ENCODE measurements at regions not wholly inside any gene's neighbourhood (a gene's known extent, or its start where the extent isn't known, plus 50 kb on each side); places are given as distances from the start of the nearest gene placed in this dataset.

DNA sequence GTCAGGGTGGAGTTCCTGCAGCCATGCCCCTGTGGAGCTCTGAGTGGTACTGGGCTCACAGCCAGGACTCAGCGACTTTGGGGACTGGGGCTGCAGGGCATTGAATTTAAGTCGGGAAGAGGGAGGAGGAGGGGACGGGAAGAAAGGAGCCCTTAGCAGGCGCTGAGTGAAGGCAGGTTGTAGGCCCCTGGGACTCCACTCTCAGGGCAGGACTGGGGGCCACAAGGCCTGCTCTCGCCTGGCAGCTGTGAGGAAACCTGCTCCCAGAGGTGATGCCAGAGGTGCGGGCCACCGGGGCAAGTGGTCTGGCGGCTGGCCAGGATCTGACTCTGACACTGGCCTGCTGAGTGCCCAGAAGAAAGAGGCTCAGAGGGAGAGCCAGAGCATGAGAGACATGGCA is 73.5 kb downstream of the EPHB3 start:
- 0% methylated on average over 5 of the region's 8 CpGs for WGBS (ENCODE audit: insufficient coverage, low coverage, missing lambda C conversion rate)
- FAIRE-seq (no peak), DNase-seq (ENCODE audit: extremely low read depth in 1 of 4, low spot score in 3 of 4) (no peak), ATAC-seq (no peak)
- H3K4me2 ChIP-seq (ENCODE audit: insufficient read depth, low read length), result no peak overlapping the region
- TF ChIP-seq GTF2F1 (IDR thresholded peaks at IDR 0.05; ENCODE audit: low read depth, low read length) (no peak), NFIC (IDR thresholded peaks at IDR 0.05) (0 out of 2 replicates have a peak, but pooled peaks have one; percentile 15), TOE1 (IDR thresholded peaks at IDR 0.05; ENCODE audit: borderline replicate concordance) (no peak), TOE1 (CRISPR knock-in tag; IDR thresholded peaks at IDR 0.05; ENCODE audit: borderline replicate concordance, low read depth) (no peak), POLR2A (conservative IDR thresholded peaks at IDR 0.05) (no peak)
- H2AFZ ChIP-seq (ENCODE audit: low read depth, low read length), result no peak overlapping the region
- H3K4me1 ChIP-seq (replicated peaks in 1 of 2; ENCODE audit: control insufficient read depth in 2 of 2, insufficient read depth in 2 of 2, low read length in 2 of 2), result peaks cover 0 to 3% of the 10 kb centered on the region in 2 experiments; a peak in 1 of 5 replicates
- no peaks in the 10 kb centered on the region for H3K36me3 ChIP-seq (ENCODE audit: control insufficient read depth, insufficient read depth, low read length)
- no peaks in the 10 kb centered on the region for H3K9me3 ChIP-seq (replicated peaks; ENCODE audit: control insufficient read depth, insufficient read depth, low read depth, low read length)
- intact Hi-C loops (cut with micrococcal nuclease) (no loop called here), in situ Hi-C loops (cut with MboI) (no loop called here)
- ChIA-PET POLR2A (interaction anchor here (0.8 kb wide), 1 partner anchor 32 kb away, joined by 3 read pairs; no protein-coding TSS in a partner anchor), CTCF (ENCODE audit: low intra/inter-chr PET ratio) (no interaction called here)
- H3K79me2 ChIP-seq (ENCODE audit: control insufficient read depth, insufficient read depth, low read length), result no peaks in the 10 kb centered on the region
- BruUV-seq (replicated peaks), result no TSS peak
- H4K20me1 ChIP-seq (replicated peaks; ENCODE audit: control insufficient read depth, insufficient read depth, low read length), result 0 out of 2 replicates have a peak, but pooled peaks cover 3% of the 10 kb centered on the region
- H3K9me1 ChIP-seq (ENCODE audit: control insufficient read depth, insufficient read depth, low read length), result no peaks in the 10 kb centered on the region
- H3K4me3 ChIP-seq, result no peak overlapping the region
- H3K9ac ChIP-seq (ENCODE audit: insufficient read depth in 1 of 2, low read depth in 2 of 2, low read length in 2 of 2), result peak overlapping the region in 1 of 2 experiments; percentile 17; a peak in 1 of 4 replicates
- peaks cover 61 to 93% of the 10 kb centered on the region in 2 experiments for H3K27me3 ChIP-seq (ENCODE audit: control insufficient read depth in 2 of 2, insufficient read depth in 2 of 2, low read length in 2 of 2)
- H3K27ac ChIP-seq (ENCODE audit: extremely low read depth, low read depth, low read length), result no peak overlapping the region

GRCh38 chr3:184633237-184633579 is 71.6 kb downstream of the EPHB3 start:
- Histone ChIP-seq H3K4me1 (replicated peaks in 1 of 2; ENCODE audit: control insufficient read depth in 2 of 2, insufficient read depth in 2 of 2, low read length in 2 of 2) (peaks cover 0 to 6% of the 10 kb centered on the region in 2 experiments; a peak in 1 of 5 replicates), H3K9ac (ENCODE audit: insufficient read depth in 1 of 2, low read depth in 2 of 2, low read length in 2 of 2) (no peak overlapping the region), H2AFZ (ENCODE audit: low read depth, low read length) (no peak overlapping the region), H3K9me3 (replicated peaks; ENCODE audit: control insufficient read depth, insufficient read depth, low read depth, low read length) (no peaks in the 10 kb centered on the region), H3K9me1 (ENCODE audit: control insufficient read depth, insufficient read depth, low read length) (no peaks in the 10 kb centered on the region), H3K79me2 (ENCODE audit: control insufficient read depth, insufficient read depth, low read length) (no peaks in the 10 kb centered on the region), H4K20me1 (replicated peaks; ENCODE audit: control insufficient read depth, insufficient read depth, low read length) (0 out of 2 replicates have a peak, but pooled peaks cover 3% of the 10 kb centered on the region), H3K27me3 (ENCODE audit: control insufficient read depth in 2 of 2, insufficient read depth in 2 of 2, low read length in 2 of 2) (peaks cover 68 to 93% of the 10 kb centered on the region in 2 experiments), H3K36me3 (ENCODE audit: control insufficient read depth, insufficient read depth, low read length) (no peaks in the 10 kb centered on the region), H3K27ac (ENCODE audit: extremely low read depth, low read depth, low read length) (no peak overlapping the region), H3K4me3 (no peak overlapping the region), H3K4me2 (ENCODE audit: insufficient read depth, low read length) (no peak overlapping the region)
- intact Hi-C loops (cut with micrococcal nuclease) (no loop called here), in situ Hi-C loops (cut with MboI) (no loop called here)
- ChIA-PET POLR2A (no interaction called here), CTCF (ENCODE audit: low intra/inter-chr PET ratio) (no interaction called here)
- BruUV-seq (replicated peaks), result no TSS peak
- 0% methylated on average over 5 of the region's 5 CpGs for WGBS (ENCODE audit: insufficient coverage, low coverage, missing lambda C conversion rate)
- ATAC-seq (no peak), FAIRE-seq (no peak), DNase-seq (ENCODE audit: extremely low read depth in 1 of 4, low spot score in 3 of 4) (no peak)
- TF ChIP-seq, protein P1, sequence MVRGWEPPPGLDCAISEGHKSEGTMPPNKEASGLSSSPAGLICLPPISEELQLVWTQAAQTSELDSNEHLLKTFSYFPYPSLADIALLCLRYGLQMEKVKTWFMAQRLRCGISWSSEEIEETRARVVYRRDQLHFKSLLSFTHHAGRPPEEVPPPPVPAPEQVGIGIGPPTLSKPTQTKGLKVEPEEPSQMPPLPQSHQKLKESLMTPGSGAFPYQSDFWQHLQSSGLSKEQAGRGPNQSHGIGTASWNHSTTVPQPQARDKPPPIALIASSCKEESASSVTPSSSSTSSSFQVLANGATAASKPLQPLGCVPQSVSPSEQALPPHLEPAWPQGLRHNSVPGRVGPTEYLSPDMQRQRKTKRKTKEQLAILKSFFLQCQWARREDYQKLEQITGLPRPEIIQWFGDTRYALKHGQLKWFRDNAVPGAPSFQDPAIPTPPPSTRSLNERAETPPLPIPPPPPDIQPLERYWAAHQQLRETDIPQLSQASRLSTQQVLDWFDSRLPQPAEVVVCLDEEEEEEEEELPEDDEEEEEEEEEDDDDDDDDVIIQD (CRISPR knock-in tag; IDR thresholded peaks at IDR 0.05), result no peak
- no peak for TF ChIP-seq NEUROD1 (IDR thresholded peaks at IDR 0.05; ENCODE audit: borderline replicate concordance, low read depth, low read length, partially characterized antibody)
- TF ChIP-seq, protein P2, sequence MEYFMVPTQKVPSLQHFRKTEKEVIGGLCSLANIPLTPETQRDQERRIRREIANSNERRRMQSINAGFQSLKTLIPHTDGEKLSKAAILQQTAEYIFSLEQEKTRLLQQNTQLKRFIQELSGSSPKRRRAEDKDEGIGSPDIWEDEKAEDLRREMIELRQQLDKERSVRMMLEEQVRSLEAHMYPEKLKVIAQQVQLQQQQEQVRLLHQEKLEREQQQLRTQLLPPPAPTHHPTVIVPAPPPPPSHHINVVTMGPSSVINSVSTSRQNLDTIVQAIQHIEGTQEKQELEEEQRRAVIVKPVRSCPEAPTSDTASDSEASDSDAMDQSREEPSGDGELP (CRISPR knock-in tag; IDR thresholded peaks at IDR 0.05; ENCODE audit: borderline replicate concordance), result no peak
- no peak for TF ChIP-seq HCFC1 (IDR thresholded peaks at IDR 0.05; ENCODE audit: low read depth, low read length)
